Activated T-cell treated with anti-CD3 and anti-CD28 coated beads for 4 hours (primary cell): ENCODE measurements at regions not wholly inside any gene's neighbourhood (a gene's known extent, or its start where the extent isn't known, plus 50 kb on each side); places are given as distances from the start of the nearest gene placed in this dataset.

Source experiments
- DNase-seq: peaks from one replicate; pipeline ENCODE4 v3.0.0-alpha.2; 2020

DNA sequence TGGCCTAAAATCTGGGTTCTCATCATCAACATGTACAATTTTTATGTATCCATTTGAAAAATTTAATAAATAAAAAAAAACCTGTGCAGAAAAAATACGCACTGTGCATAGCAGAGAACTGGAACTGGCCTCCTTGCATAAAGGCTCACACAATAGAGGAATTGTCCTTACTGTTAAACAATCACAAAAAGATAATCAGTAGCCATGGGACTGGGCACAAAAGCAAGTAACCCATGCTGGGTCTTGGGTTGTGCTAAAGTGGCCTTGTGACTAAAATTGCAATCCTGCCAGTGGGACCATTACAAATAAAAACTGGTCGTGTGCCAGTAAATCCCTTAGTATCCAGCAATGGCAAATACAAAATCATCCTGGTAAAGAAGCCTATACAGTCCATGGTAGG lies 1646.6 kb downstream of the MAT2B start:
- DNase-seq = no peak

DNA sequence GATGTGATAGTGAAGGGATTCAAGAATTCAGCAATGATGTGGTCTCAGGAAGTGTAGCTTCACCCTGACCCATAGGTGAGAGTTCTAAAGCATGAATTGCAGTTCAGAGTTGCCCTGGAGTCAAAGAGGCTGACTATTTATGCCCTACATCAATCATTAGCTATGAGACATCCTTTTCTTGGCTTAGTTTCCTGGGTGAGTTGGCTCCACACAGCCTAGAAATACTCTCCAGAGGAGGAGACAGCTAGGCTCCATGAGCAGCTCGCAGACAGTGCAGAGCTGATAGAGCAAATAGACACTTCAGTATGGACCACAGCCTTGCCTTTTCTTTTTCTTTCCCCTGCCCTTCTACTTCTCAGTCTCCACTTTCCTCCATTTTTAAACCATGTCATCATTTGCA lies 1651.8 kb downstream of the MAT2B start:
- no peak for DNase-seq

DNA sequence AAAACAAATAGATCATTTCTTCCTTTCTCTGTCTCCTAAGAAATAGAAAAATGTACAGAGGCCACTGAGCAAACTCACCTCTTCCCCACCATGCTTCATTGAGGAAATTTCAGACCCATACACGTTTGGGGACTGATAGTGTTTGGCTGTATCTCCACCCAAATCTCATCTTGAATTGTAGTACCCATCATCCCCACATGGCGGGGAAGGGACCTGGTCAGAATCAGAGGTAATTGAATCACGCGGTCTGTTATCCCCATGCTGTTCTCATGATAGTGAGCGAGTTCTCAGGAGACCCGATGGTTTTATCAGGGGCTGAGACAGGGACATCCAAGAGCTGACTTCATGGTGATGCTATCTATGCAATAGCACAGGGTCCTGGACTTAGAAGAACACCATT lies 1655.8 kb downstream of the MAT2B start:
- DNase-seq = no peak

DNA sequence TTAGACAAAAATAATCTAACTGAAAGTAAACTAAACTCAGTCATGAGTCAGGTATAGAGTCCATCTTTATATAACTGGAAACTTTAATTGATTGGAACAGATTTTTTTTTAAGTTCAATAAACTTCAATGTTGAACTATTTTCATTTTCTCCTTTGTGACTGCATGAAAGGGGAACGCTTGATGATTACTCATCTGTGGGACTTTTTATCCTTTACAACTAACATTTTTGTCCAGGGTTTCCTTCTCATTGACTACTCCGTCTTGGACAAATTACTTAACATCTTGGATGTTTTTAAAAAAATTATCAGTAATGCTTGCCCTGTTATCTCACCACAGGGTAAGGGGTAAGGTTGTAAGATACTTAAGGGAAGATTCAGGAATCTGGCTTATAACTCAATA lies 1658.4 kb downstream of the MAT2B start:
- DNase-seq = no peak

DNA sequence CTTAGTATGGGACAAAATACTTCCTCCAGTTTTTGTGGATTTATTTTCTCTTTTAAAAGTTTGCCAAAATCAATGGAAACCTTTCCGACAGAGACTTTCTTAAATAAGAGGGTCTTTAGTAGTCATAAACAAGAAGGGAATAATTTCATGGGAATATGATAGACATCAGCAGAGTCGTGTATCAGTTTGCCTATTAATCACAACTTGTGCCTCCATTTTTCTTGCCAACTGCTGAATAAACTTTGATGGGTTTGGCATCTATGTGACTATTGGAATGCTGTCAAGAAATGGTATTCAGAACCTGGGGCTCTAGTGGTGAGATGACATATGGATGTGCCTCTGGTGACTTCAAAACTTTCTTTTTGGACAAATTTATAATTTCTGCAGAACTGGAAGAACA lies 1668.2 kb downstream of the MAT2B start:
- no peak for DNase-seq

DNA sequence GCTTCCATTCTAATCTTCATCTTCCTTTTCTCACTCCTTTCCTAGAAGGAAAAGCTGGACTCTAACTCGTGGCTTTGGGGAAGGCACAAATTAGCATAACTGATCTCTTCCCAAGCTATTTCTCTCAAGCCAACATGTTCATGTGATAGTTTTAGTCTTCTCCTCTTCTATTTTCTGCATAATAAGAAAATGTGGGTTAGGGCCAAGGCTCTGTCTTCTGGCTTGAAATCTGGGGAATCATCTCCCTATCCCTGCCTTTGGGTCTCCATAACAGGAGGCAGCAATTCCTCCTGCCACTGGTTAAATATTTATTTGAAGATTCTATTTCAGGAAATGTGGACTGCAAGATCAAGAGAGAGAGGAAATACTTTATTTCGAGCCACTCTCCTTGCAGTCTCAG lies 1669.6 kb downstream of the MAT2B start:
- DNase-seq = no peak

DNA sequence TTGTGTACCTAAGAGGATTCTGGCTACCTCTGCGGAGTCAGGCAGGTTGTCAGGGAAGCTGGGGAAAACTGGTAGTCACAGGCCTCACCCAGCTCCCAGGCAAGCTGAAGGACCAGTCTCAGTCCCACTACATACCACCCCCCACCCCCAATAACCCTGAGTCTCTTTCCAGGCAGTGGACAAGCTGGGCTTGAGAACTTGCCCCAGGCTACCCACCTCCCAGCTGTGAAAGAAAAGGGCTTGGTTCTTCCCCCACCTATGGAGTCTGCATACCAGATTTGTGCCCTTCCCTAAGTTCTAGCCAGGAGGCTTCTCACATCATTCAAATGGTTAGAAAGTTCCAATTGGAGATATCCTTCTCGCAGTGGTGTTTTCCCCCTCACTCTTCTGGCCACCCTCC lies 1678.8 kb downstream of the MAT2B start:
- DNase-seq = no peak

DNA sequence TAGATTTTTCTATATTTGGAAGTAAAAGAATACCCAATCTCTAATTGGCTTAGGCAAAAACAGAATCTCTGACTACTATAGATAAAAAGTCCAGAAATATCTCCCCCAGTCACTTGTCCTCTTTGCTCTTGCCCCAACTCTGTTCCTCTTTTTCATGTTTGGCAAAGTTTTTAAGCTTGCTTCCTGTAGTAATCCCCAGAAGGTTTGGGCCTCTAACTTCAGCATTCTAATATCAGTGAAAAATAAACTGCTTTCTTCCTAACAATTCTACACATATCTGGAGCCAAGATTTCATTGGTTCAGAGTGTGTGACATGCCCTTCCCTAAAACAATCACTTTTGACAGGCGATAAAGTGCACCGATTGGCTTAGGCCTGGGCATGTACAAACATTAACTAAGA lies 1680.3 kb downstream of the MAT2B start:
- DNase-seq = no peak

DNA sequence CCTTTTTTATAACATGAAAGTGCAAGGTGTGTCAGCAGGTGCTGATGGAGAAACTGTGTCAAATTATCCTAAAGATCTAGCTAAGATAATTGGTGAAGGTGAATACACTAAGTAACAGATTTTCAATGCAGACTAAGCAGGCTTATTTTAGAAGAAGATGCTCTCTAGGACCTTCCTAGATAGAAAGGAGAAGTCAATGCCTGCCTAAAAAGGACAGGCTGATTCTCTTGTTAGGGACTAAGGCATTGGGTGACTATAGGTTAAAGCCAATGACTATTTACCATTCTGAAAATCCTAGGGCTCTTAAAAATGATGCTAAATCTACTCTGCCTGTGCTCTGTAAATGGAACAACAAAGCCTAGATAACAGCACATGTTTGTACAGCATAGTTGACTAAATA lies 1682.4 kb downstream of the MAT2B start:
- DNase-seq = no peak

DNA sequence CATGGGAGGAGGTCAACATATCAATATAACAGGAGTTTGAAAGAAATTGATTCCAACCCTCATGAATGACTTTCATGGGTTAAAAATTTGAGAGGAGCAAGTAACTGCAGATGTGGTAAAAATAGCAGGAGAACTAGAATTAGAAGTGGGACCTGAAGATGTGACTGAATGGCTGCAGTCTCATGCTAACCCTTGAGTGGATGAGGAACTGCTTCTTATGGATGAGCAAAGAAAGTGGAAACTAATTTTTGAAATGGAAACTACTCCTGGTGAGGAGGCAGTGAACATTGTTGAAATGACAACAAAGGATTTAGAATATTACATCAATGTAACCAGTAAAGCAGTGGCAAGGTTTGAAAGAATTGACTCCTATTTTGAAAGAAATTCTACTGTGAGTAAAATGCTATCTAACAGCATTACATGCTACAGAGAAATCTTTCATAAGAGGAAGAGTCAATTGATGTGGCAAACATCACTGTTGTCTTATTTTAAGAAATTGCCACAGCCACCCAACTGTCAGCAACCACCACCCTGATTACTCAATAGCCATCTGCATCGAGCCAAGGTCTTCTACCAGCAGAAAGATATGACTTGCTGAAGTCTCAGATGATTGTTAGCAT lies 1683.2 kb downstream of the MAT2B start:
- no peak for DNase-seq

DNA sequence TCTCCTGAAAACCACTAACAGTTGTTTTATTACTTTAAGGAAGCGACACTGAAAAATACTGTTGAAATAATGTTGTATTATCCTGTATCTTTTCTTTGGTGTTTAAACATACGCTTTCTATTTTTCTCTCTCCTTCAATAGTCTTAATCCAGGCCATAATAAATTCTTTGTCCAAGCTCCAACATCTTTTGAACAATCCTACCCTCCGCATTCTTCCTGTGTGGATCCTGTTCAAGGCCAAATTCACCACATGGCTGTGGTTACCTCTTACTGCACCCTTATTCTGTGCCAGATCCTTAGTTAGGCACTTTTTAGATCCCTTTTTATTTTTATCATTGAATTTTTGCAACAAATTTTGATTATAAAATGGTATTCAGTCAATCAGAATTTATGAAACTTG lies 1691.5 kb downstream of the MAT2B start:
- no peak for DNase-seq

DNA sequence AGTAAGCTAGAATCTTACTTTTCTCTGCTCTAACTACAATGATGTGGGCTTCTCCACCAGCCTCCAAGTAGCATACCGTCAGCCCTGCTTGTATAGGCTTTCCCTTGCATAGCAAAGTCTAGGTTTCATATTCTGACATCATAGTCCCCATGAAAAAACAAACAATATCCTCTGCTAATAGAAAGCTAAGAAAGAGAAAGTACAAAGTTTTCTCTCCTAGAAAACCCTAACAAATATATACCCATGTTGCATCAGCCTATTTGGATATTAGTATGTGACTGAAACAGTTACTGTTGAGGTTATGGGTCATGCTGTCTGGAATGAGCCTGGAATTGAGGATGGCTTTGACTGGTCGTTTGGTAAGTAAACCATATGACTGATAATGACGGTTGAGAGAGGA lies 1696.0 kb downstream of the MAT2B start:
- no peak for DNase-seq

DNA sequence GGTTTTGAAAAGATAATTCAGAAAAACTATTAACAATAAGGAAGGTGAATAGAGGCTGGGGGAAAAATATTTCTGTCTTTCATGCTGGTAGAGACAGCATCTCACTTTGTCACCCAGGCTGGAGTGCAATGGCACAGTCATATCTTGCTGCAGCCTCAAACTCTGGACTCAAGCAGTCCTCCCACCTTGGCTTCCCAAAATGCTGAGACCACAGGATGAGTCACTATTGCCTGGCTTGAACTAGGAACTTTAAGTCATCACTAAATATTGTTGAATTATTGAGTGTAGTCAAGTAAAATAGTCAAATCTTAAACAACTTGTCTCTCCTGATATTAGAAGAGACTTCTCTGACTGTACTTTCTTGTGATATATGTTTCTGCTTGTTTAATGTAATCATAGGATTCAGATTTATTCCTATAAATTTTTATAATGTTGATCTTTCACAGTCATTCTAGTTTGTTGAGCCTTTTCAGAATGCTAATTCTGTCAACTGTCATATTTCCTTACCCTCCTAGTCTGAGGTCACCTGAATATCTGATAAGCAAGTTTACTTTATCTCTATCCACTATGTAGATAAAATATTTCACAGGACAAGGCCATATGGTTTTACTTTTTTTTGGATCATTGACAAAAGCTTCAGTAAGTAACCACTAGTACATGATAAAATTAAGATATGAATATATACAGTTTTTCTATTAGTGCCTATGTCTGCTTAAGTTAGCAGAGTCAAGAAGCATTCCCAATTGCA lies 1696.5 kb downstream of the MAT2B start:
- no peak for DNase-seq

DNA sequence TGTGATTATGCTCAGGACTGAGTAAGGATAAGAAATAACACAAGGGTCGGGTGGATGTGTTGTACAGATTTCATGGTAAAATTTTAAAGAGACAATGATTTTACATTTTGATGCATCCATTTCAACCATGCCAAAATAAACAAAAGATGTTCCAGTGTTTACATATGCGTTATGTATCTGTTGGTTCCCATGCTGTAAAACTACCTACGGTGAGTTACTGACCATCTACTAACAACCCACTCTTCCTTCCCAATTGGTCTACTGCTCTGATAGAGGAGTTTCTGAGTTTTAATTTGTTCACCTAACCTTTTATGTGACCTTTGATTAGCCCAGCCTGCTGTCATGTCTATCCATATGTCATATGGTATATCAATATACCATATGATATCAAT lies 1697.1 kb downstream of the MAT2B start:
- DNase-seq = no peak

DNA sequence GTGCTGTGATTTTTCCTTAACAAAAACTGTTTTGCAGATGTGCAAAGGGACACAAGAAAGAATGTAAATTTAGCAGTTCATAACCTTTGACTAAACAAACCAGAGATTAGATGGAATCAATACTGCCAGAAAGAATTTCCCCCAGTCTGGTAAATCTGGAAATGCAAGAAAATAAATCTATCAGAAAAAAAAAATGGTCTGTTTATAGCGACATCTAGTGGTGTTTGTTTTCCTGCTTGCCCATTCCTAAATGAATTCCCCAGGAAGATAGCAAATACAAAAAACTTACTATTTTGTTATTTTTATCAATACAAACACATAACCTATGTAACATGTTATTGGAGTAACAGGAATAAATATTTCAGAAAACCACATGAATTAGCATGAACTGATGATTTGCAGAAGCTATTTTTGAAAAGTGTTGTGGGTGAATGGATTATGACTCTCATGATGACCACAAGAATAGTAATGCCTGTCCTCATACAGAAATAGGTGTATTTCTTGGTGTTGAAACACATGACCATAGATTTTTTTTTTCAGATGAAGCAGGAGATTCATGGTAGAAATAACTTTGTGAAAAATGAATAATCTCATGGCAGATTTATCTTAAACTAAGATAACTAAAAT lies 1703.8 kb downstream of the MAT2B start:
- DNase-seq = no peak

DNA sequence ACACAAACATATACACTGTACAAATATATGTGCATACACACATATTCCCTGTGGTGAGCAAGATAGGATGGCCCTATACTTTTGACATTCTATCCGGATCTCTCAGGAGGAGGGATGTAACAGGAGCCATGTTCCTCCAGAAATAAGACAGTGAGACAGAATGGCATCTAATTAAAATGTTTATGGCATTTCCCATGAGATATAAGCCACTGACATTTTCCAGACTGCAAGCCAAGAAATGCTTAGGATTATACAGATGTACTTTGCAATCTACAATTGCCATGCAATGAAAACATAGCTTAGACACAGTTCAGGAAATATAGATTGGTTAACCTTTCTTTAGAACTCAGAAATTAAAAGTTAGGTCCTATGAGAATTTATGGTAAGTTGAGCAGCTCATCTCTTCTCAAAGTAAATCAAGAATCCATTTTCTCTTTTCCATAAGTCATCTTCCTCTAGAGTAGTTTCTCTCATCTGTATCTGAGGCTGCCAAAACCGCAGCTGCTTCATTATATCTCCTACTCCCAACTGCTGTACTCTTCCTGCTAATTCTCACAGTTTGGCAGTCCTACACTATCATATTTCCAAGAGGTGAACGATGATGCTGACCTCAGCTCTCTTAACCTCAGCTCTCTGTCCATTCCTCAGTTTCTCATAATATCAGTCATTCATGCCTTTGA lies 1719.1 kb downstream of the MAT2B start:
- DNase-seq = no peak

DNA sequence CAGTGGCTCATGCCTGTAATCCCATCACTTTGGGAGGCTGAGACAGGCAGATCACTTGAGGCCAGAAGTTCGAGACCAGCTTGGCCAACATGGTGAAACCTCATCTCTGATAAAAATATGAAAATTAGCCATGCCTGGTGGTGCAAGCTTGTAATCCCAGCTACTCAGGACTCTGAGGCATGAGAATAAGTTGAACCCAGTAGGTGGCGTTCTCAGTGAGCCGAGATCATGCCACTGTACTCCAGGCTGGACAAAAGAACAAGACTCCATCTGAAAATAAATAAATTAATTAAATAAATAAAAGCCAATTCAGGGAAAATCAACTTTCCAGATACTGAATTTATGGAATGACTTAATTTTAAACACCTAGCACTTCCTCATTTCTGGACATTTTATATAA lies 1722.1 kb downstream of the MAT2B start:
- DNase-seq = no peak

DNA sequence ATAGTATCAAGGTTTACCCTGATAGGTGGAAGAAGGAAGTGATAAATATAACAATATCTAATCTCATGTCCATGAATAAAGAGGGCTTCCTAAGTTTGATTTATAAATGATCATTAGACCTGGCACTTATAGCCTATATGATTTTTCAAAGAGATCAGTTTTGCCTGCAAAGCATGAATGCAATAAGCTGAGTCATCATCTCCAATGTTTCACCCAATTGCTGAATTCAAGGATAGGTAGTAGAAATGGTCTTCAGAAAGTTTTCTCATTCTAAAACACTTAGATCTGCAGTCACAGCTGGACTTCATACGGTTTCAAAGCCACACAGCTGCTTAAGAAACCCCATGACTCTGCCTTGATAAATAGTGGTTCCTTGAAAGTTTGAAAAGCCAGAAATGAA lies 1722.8 kb downstream of the MAT2B start:
- DNase-seq = no peak

DNA sequence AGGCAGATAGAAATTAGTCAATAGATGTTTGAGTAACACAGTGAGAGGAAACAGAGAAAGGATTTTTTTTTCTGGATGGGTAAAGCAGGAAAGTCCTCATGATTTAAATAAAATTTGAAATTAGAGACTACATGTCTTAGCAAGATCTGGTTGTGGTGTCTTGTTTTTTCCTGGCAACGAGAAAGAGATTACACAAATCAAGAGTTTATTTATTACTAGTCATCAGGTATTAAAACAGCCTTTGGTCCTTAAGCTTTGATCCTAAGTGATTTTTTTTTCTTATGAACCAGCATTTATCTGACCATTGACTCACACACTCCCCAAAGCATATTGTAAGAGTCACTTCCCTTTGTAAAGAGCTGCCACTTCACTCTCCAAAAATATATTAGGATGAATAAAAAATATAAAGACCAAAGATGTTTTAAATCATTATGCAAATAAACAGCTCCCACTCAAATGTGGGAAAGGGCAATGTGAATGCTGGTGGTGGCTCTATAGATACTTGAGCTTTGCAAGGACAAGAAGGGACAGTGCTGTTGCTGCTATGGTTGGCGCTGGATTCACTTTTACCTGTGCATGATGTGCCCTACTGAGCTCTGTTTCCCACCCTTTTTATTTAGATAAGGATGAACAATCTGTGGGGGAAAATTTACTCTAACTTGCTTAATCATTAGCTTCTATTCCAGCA lies 1726.5 kb downstream of the MAT2B start:
- DNase-seq = no peak

DNA sequence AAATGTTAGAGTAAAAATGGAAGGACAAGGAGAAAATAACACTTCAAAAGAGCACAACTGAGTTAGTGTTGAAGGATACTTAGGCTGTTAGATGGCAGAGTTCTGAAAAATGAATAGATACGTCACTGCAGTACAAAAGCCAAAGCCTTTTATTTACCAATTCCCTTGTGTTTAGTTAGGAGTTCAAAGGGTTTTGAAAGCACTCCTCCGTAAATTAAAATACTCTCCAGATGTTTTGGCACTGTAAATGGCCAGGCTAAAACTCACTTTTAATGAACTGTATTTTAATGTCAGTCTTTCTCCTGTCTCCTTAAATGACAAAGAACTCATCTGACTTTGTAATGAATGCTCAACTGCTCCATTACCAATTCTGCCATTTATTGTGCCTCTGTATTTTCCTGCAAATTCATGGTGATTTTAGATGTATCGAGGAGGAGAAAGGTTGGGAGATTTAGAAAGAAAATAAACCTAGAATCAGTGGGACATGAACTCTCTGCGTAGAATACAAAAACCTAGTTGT lies 1727.2 kb downstream of the MAT2B start:
- DNase-seq = no peak

DNA sequence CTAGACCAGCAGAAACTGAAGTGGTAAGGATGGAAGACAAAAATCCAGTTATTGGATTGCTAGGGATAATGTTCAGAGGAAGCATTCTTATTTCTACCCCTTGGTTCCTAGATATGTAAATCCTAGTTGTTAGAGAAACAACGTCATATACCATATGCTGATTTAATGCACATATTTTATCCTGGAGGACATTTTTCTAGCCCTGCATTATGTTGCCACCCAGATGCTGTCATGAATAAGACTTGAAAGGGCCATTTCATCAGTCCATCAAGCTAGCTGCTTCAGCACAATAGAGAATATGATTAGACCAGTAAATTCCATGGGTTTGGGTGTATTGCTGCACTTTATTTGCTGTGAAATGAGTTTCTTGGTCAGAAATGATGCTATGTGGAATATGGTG lies 1736.4 kb downstream of the MAT2B start:
- no peak for DNase-seq

DNA sequence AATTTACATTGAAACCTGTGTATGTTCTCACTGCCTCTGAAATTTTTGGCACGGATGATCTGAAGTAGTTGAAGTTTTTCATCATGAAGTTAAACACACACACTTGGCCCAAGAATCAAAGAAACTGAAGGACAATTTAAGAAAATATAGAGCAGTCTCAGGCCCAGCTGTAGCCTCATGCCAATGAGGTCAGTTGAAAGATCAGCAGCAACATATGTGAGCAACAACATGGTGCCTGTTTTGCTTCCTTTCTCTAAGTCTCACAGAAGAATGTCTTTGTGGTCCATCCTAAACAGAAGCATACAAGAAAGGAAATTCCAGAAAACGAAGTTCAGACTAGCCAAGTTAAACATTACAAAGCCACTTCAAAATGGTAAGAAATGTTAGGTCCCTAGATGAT lies 1737.2 kb downstream of the MAT2B start:
- no peak for DNase-seq

DNA sequence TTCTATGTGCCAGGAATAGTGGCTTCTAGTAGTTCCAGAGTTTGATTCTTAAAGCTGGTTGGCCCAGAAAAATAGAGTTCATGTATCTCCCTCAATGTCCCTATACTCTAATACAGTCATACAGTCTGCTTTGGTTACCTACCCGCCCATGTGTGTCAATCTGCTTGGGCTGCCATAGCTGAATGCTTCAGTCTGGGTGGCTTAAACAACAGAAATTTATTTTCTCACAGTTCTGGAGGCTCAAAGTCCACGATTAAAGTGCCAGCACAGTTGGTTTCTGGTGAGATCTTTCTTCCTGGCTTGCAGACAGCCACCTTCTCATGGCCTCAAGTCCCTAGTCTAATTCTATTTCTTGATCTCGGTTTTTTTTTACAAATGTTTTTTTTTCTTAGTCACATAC lies 1739.0 kb downstream of the MAT2B start:
- no peak for DNase-seq
